Liver (tissue), 8 donors: ENCODE measurements at regions not wholly inside any gene's neighbourhood (a gene's known extent, or its start where the extent isn't known, plus 50 kb on each side); places are given as distances from the start of the nearest gene placed in this dataset.

Experiments used
- DNase-seq: peaks from one replicate; pipeline ENCODE4 v3.0.0-alpha.2; 2017; ENCODE audit warnings: low spot score
- H3K27ac ChIP-seq, 2 donors: one replicate each; pipeline ENCODE4 v1.7.0; 2013; ENCODE audit warnings: inconsistent platforms in 2 of 2, low read length in 2 of 2, control low read depth in 1 of 2, low read depth in 1 of 2, mild to moderate bottlenecking in 1 of 2
- H3K27me3 ChIP-seq, 4 donors: one replicate each; pipeline versions ENCODE4 v1.6.1 to v1.7.0; 2013; ENCODE audit warnings: low read length in 3 of 4, inconsistent platforms in 1 of 4, mild to moderate bottlenecking in 1 of 4, moderate library complexity in 1 of 4; ENCODE audit not compliant: control insufficient read depth in 4 of 4, insufficient read depth in 4 of 4
- H3K36me3 ChIP-seq, 4 donors: one replicate each; pipeline versions ENCODE4 v1.6.1 to v1.7.0; 2013; ENCODE audit warnings: low read length in 3 of 4, mild to moderate bottlenecking in 3 of 4, low read depth in 1 of 4, moderate library complexity in 1 of 4; ENCODE audit not compliant: control insufficient read depth in 4 of 4, insufficient read depth in 3 of 4
- H3K4me1 ChIP-seq, 4 donors: one replicate each; pipeline versions ENCODE4 v1.6.1 to v1.7.0; 2013; ENCODE audit warnings: low read length in 3 of 4, mild to moderate bottlenecking in 3 of 4, moderate library complexity in 1 of 4; ENCODE audit not compliant: control insufficient read depth in 4 of 4, insufficient read depth in 4 of 4
- H3K4me3 ChIP-seq, 3 donors: one replicate each; pipeline versions ENCODE4 v1.6.1 to v1.7.0; 2013; ENCODE audit warnings: low read length in 3 of 3, control low read depth in 1 of 3, low read depth in 1 of 3, mild to moderate bottlenecking in 1 of 3
- H3K9ac ChIP-seq, 2 donors: one replicate each; pipeline ENCODE4 v1.7.0; 2013; ENCODE audit warnings: low read length in 2 of 2, mild to moderate bottlenecking in 2 of 2, moderate library complexity in 2 of 2, control low read depth in 1 of 2, low read depth in 1 of 2
- H3K9me3 ChIP-seq, 4 donors: one replicate each; pipeline versions ENCODE4 v1.6.1 to v1.7.0; 2013; ENCODE audit warnings: low read length in 3 of 4; ENCODE audit not compliant: control insufficient read depth in 4 of 4
- EGR1 ChIP-seq, 2 donors: IDR thresholded peaks; 2 replicates each; pipeline ENCODE4 v1.6.1; 2016 to 2018; ENCODE audit warnings: antibody characterized with exemption in 2 of 2, low read depth in 2 of 2
- FOXA1 ChIP-seq: IDR thresholded peaks from 2 replicates; pipeline ENCODE4 v1.6.1; 2016; ENCODE audit warnings: antibody characterized with exemption
- FOXA2 ChIP-seq: IDR thresholded peaks from 2 replicates; pipeline ENCODE4 v1.6.1; 2016; ENCODE audit warnings: antibody characterized with exemption
- GABPA ChIP-seq, 2 donors: IDR thresholded peaks in 1 of 2; conservative IDR thresholded peaks in 1 of 2; 2 replicates each; pipeline ENCODE4 v1.6.1; 2016; ENCODE audit warnings: antibody characterized with exemption in 2 of 2, mild to moderate bottlenecking in 1 of 2, moderate library complexity in 1 of 2
- HNF4G ChIP-seq: IDR thresholded peaks from 2 replicates; pipeline ENCODE4 v1.6.1; 2016; ENCODE audit warnings: antibody characterized with exemption
- JUND ChIP-seq, 2 donors: IDR thresholded peaks; 2 replicates each; pipeline ENCODE4 v1.6.1; 2016; ENCODE audit warnings: antibody characterized with exemption in 2 of 2
- NR2F2 ChIP-seq: IDR thresholded peaks from 2 replicates; pipeline ENCODE4 v1.6.1; 2016; ENCODE audit warnings: antibody characterized with exemption
- RXRA ChIP-seq, 2 donors: IDR thresholded peaks; 2 replicates each; pipeline ENCODE4 v1.6.1; 2017 to 2018; ENCODE audit warnings: antibody characterized with exemption in 2 of 2, mild to moderate bottlenecking in 1 of 2
- SP1 ChIP-seq: IDR thresholded peaks from 2 replicates; pipeline ENCODE4 v1.6.1; 2018; ENCODE audit warnings: antibody characterized with exemption, mild to moderate bottlenecking
- WGBS: extraction: QIAGEN DNeasy Blood & Tissue Kit; methylation state at CpG from one replicate; pipeline ENCODE4 v1.1.7; 2013; 5-methylcytosine and 5-hydroxymethylcytosine counted together
- TF ChIP-seq, protein P1 (sequence below): IDR thresholded peaks from 2 replicates; pipeline ENCODE4 v1.6.1; 2016; ENCODE audit warnings: antibody characterized with exemption
- TF ChIP-seq, protein P2 (sequence below): IDR thresholded peaks from 2 replicates; pipeline ENCODE4 v1.6.1; 2016; ENCODE audit warnings: antibody characterized with exemption
- TF ChIP-seq, protein P3 (sequence below): fragments of 150-350 bp; IDR thresholded peaks from 2 replicates; pipeline ENCODE4 v1.5.1; 2017; ENCODE audit warnings: improper control_type of control experiment, low read depth, low read length; ENCODE audit not compliant: missing input control
- TF ChIP-seq, protein P4 (sequence below): IDR thresholded peaks from 2 replicates; pipeline ENCODE4 v1.6.1; 2016; ENCODE audit warnings: antibody characterized with exemption, mild to moderate bottlenecking
- TF ChIP-seq, protein P5 (sequence below): IDR thresholded peaks from 2 replicates; pipeline ENCODE4 v1.6.1; 2016; ENCODE audit warnings: antibody characterized with exemption
- donor health status: healthy.
- donor health status: healthy.
- donor health status: healthy.
- donor health status: healthy.
- donor health status: healthy.

DNA sequence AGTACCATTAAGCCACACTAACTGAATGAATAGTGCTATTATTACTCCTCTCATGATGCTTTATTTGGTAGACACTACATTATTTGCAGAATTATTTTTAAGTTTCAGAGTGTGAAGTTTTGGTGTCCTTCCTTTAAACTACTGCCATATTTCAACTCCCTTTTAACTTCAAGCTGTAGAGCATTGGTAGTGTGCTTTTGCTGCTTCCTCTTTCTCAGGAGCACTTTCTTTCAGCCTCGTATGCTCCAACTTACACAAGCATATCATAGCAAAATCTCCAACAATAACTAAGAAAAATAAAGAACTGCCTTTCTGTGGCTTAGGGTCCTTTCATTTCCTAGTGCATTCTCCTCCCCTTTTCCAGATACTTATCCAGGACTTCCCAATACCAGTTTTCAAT is 476.4 kb upstream of the AGTR1 start:
- Histone ChIP-seq H3K4me3 (no peak overlapping the region), H3K27me3 (no peaks in the 10 kb centered on the region), H3K9me3 (no peaks in the 10 kb centered on the region), H3K4me1 (no peaks in the 10 kb centered on the region), H3K9ac (no peak overlapping the region), H3K36me3 (no peaks in the 10 kb centered on the region), H3K27ac (no peak overlapping the region)
- 78% methylated on average over 1 of the region's 1 CpG for WGBS
- no peak for DNase-seq
- TF ChIP-seq, protein P1, sequence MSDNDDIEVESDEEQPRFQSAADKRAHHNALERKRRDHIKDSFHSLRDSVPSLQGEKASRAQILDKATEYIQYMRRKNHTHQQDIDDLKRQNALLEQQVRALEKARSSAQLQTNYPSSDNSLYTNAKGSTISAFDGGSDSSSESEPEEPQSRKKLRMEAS = no peak
- no peak for TF ChIP-seq JUND (IDR thresholded peaks at IDR 0.05)
- TF ChIP-seq, protein P2, sequence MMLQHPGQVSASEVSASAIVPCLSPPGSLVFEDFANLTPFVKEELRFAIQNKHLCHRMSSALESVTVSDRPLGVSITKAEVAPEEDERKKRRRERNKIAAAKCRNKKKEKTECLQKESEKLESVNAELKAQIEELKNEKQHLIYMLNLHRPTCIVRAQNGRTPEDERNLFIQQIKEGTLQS = no peak
- TF ChIP-seq RXRA (IDR thresholded peaks at IDR 0.05) = no peak
- TF ChIP-seq GABPA (IDR thresholded peaks at IDR 0.05 in 1 of 2, conservative IDR thresholded peaks at IDR 0.05 in 1 of 2) = no peak

DNA sequence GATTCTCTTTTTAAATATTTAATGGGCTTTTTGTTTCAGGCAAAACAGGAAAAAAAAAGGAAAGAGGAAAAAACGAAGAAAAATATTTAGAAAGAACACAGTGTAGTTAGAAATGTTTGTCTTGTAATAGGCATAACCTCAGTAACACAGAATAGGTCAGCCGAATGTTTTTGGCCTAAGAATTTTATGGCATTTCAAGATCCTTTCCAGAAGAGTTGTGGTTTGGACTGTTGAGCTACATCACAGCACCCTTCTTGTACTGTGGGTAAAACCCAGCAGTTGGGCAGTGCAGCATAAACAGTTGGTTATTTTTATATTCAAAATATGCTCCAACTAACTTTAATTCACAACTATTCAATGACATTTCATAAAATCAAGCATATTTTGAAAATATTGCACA is 474.4 kb upstream of the AGTR1 start:
- H3K36me3 ChIP-seq = no peaks in the 10 kb centered on the region
- no peaks in the 10 kb centered on the region for H3K27me3 ChIP-seq
- no peak overlapping the region for H3K4me3 ChIP-seq
- 61% methylated on average over 2 of the region's 2 CpGs for WGBS
- no peaks in the 10 kb centered on the region for H3K9me3 ChIP-seq
- DNase-seq = no peak
- no peaks in the 10 kb centered on the region for H3K4me1 ChIP-seq
- H3K9ac ChIP-seq = no peak overlapping the region
- no peak for TF ChIP-seq FOXA2
- TF ChIP-seq, protein P3, sequence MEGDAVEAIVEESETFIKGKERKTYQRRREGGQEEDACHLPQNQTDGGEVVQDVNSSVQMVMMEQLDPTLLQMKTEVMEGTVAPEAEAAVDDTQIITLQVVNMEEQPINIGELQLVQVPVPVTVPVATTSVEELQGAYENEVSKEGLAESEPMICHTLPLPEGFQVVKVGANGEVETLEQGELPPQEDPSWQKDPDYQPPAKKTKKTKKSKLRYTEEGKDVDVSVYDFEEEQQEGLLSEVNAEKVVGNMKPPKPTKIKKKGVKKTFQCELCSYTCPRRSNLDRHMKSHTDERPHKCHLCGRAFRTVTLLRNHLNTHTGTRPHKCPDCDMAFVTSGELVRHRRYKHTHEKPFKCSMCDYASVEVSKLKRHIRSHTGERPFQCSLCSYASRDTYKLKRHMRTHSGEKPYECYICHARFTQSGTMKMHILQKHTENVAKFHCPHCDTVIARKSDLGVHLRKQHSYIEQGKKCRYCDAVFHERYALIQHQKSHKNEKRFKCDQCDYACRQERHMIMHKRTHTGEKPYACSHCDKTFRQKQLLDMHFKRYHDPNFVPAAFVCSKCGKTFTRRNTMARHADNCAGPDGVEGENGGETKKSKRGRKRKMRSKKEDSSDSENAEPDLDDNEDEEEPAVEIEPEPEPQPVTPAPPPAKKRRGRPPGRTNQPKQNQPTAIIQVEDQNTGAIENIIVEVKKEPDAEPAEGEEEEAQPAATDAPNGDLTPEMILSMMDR = no peak
- no peak for TF ChIP-seq EGR1 (IDR thresholded peaks at IDR 0.05; ENCODE audit: low read depth in 2 of 2)
- TF ChIP-seq SP1 = no peak
- TF ChIP-seq FOXA1 = no peak
- no peak for TF ChIP-seq HNF4G
- no peak for TF ChIP-seq NR2F2
- TF ChIP-seq, protein P4, sequence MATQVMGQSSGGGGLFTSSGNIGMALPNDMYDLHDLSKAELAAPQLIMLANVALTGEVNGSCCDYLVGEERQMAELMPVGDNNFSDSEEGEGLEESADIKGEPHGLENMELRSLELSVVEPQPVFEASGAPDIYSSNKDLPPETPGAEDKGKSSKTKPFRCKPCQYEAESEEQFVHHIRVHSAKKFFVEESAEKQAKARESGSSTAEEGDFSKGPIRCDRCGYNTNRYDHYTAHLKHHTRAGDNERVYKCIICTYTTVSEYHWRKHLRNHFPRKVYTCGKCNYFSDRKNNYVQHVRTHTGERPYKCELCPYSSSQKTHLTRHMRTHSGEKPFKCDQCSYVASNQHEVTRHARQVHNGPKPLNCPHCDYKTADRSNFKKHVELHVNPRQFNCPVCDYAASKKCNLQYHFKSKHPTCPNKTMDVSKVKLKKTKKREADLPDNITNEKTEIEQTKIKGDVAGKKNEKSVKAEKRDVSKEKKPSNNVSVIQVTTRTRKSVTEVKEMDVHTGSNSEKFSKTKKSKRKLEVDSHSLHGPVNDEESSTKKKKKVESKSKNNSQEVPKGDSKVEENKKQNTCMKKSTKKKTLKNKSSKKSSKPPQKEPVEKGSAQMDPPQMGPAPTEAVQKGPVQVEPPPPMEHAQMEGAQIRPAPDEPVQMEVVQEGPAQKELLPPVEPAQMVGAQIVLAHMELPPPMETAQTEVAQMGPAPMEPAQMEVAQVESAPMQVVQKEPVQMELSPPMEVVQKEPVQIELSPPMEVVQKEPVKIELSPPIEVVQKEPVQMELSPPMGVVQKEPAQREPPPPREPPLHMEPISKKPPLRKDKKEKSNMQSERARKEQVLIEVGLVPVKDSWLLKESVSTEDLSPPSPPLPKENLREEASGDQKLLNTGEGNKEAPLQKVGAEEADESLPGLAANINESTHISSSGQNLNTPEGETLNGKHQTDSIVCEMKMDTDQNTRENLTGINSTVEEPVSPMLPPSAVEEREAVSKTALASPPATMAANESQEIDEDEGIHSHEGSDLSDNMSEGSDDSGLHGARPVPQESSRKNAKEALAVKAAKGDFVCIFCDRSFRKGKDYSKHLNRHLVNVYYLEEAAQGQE = no peak
- no peak for TF ChIP-seq RXRA (IDR thresholded peaks at IDR 0.05)
- TF ChIP-seq, protein P5, sequence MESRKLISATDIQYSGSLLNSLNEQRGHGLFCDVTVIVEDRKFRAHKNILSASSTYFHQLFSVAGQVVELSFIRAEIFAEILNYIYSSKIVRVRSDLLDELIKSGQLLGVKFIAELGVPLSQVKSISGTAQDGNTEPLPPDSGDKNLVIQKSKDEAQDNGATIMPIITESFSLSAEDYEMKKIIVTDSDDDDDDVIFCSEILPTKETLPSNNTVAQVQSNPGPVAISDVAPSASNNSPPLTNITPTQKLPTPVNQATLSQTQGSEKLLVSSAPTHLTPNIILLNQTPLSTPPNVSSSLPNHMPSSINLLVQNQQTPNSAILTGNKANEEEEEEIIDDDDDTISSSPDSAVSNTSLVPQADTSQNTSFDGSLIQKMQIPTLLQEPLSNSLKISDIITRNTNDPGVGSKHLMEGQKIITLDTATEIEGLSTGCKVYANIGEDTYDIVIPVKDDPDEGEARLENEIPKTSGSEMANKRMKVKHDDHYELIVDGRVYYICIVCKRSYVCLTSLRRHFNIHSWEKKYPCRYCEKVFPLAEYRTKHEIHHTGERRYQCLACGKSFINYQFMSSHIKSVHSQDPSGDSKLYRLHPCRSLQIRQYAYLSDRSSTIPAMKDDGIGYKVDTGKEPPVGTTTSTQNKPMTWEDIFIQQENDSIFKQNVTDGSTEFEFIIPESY = no peak
- H3K27ac ChIP-seq = no peak overlapping the region
